Smooth muscle cell (in vitro differentiated cells): ENCODE measurements at regions not wholly inside any gene's neighbourhood (a gene's known extent, or its start where the extent isn't known, plus 50 kb on each side); places are given as distances from the start of the nearest gene placed in this dataset.
A peak's percentile ranks its signal among the peaks of the same experiment; 100 is the strongest.

ENCODE experiments used
- DNase-seq: peaks from one replicate; lab custom pipeline; 2025; ENCODE audit not compliant: unreplicated experiment; lab: John Stamatoyannopoulos, UW
- H2AFZ ChIP-seq: fragments of 200-600 bp; sonication (generic); 2 replicates; pipeline ENCODE4 v1.6.0; 2016; ENCODE audit warnings: antibody characterized with exemption, low read depth, mild to moderate bottlenecking
- H3F3A ChIP-seq: fragments of 200-600 bp; sonication (generic); 2 replicates; pipeline ENCODE4 v1.6.0; 2017; ENCODE audit warnings: antibody characterized with exemption, low read depth
- H3K27ac ChIP-seq: fragments of 200-600 bp; sonication (generic); 2 replicates; pipeline ENCODE4 v1.5.1; 2016; ENCODE audit warnings: low read depth, mild to moderate bottlenecking
- H3K27me3 ChIP-seq: fragments of 200-600 bp; sonication (generic); 2 replicates; pipeline ENCODE4 v1.6.1; 2016; ENCODE audit warnings: low read depth, mild to moderate bottlenecking
- H3K36me3 ChIP-seq: fragments of 200-600 bp; sonication (generic); 2 replicates; pipeline ENCODE4 v1.5.1; 2016; ENCODE audit warnings: low read depth
- H3K4me1 ChIP-seq: fragments of 200-600 bp; sonication (generic); 2 replicates; pipeline ENCODE4 v1.5.1; 2016; ENCODE audit warnings: low read depth
- H3K4me2 ChIP-seq: fragments of 200-600 bp; sonication (generic); 2 replicates; pipeline ENCODE4 v1.6.0; 2016; ENCODE audit warnings: mild to moderate bottlenecking
- H3K4me3 ChIP-seq: fragments of 200-600 bp; sonication (generic); 2 replicates; pipeline ENCODE4 v1.5.1; 2016; ENCODE audit warnings: mild to moderate bottlenecking
- H3K79me2 ChIP-seq: fragments of 200-600 bp; sonication (generic); 2 replicates; pipeline ENCODE4 v1.6.0; 2016; ENCODE audit warnings: low read depth, mild to moderate bottlenecking
- H3K9ac ChIP-seq: fragments of 200-600 bp; sonication (generic); 2 replicates; pipeline ENCODE4 v1.6.0; 2016; ENCODE audit warnings: low read depth
- H3K9me3 ChIP-seq: fragments of 200-600 bp; sonication (generic); replicated peaks from 2 replicates; pipeline ENCODE4 v1.5.1; 2016; ENCODE audit warnings: low read depth
- H4K20me1 ChIP-seq: fragments of 200-600 bp; sonication (generic); 2 replicates; pipeline ENCODE4 v1.6.0; 2016; ENCODE audit warnings: low read depth
- CTCF ChIP-seq: fragments of 200-600 bp; sonication (generic); IDR thresholded peaks from 2 replicates; pipeline ENCODE4 v1.5.1; 2017; ENCODE audit warnings: borderline replicate concordance, mild to moderate bottlenecking, antibody characterized with exemption; ENCODE audit not compliant: insufficient read depth, poor library complexity, severe bottlenecking
- WGBS: methylation state at CpG from one replicate; pipeline ENCODE4 v1.1.7; 2016; ENCODE audit warnings: low lambda C conversion rate; 5-methylcytosine and 5-hydroxymethylcytosine counted together

GRCh38 chr4:20046179-20046578 is 205.5 kb upstream of the SLIT2 start:
- H3K4me2 ChIP-seq, result no peak overlapping the region
- H3K4me1 ChIP-seq, result no peaks in the 10 kb centered on the region
- no peaks in the 10 kb centered on the region for H3K27me3 ChIP-seq
- no peak overlapping the region for H3K27ac ChIP-seq
- H3K9me3 ChIP-seq, result no peaks in the 10 kb centered on the region
- H3K36me3 ChIP-seq, result no peaks in the 10 kb centered on the region
- WGBS, result 89% methylated on average over 4 of the region's 4 CpGs
- no peaks in the 10 kb centered on the region for H3F3A ChIP-seq
- no peaks in the 10 kb centered on the region for H4K20me1 ChIP-seq
- H3K4me3 ChIP-seq, result no peak overlapping the region
- H2AFZ ChIP-seq, result no peak overlapping the region
- no peaks in the 10 kb centered on the region for H3K79me2 ChIP-seq
- DNase-seq, result no peak
- H3K9ac ChIP-seq, result no peak overlapping the region
- no peak for TF ChIP-seq CTCF

GRCh38 chr4:20044966-20045365 is 206.7 kb upstream of the SLIT2 start:
- no peak for DNase-seq
- no peak overlapping the region for H2AFZ ChIP-seq
- H3K9me3 ChIP-seq, result no peaks in the 10 kb centered on the region
- H3K4me1 ChIP-seq, result no peaks in the 10 kb centered on the region
- 67% methylated on average over 3 of the region's 3 CpGs for WGBS
- H3K27me3 ChIP-seq, result no peaks in the 10 kb centered on the region
- no peak overlapping the region for H3K9ac ChIP-seq
- no peaks in the 10 kb centered on the region for H3K36me3 ChIP-seq
- no peaks in the 10 kb centered on the region for H3K79me2 ChIP-seq
- no peak overlapping the region for H3K4me3 ChIP-seq
- TF ChIP-seq CTCF, result no peak
- H4K20me1 ChIP-seq, result no peaks in the 10 kb centered on the region
- H3K27ac ChIP-seq, result no peak overlapping the region
- H3K4me2 ChIP-seq, result peak overlapping the region; percentile 46
- no peaks in the 10 kb centered on the region for H3F3A ChIP-seq

GRCh38 chr4:20044502-20044911 is 207.2 kb upstream of the SLIT2 start:
- no peaks in the 10 kb centered on the region for H3K79me2 ChIP-seq
- H4K20me1 ChIP-seq, result no peaks in the 10 kb centered on the region
- no peak overlapping the region for H3K4me3 ChIP-seq
- H3K9me3 ChIP-seq, result no peaks in the 10 kb centered on the region
- peak overlapping the region; percentile 46 for H3K4me2 ChIP-seq
- 56% methylated on average over 2 of the region's 2 CpGs for WGBS
- no peaks in the 10 kb centered on the region for H3K4me1 ChIP-seq
- DNase-seq, result no peak
- no peak overlapping the region for H3K9ac ChIP-seq
- no peaks in the 10 kb centered on the region for H3K27me3 ChIP-seq
- no peak for TF ChIP-seq CTCF
- H3F3A ChIP-seq, result no peaks in the 10 kb centered on the region
- no peaks in the 10 kb centered on the region for H3K36me3 ChIP-seq
- H2AFZ ChIP-seq, result peak overlapping the region; percentile 52
- H3K27ac ChIP-seq, result no peak overlapping the region

GRCh38 chr4:20043991-20044390 is 207.7 kb upstream of the SLIT2 start:
- H3K4me1 ChIP-seq, result no peaks in the 10 kb centered on the region
- H3F3A ChIP-seq, result no peaks in the 10 kb centered on the region
- H3K9ac ChIP-seq, result no peak overlapping the region
- no peak for DNase-seq
- no peaks in the 10 kb centered on the region for H3K9me3 ChIP-seq
- H3K27me3 ChIP-seq, result no peaks in the 10 kb centered on the region
- H3K4me2 ChIP-seq, result peak overlapping the region; percentile 46
- H3K36me3 ChIP-seq, result no peaks in the 10 kb centered on the region
- TF ChIP-seq CTCF, result no peak
- WGBS, result 29% methylated on average over 1 of the region's 1 CpG
- H4K20me1 ChIP-seq, result no peaks in the 10 kb centered on the region
- no peak overlapping the region for H3K27ac ChIP-seq
- peak overlapping the region; percentile 52 for H2AFZ ChIP-seq
- no peak overlapping the region for H3K4me3 ChIP-seq
- H3K79me2 ChIP-seq, result no peaks in the 10 kb centered on the region
